Neural progenitor cell (in vitro differentiated cells): ENCODE measurements at regions not wholly inside any gene's neighbourhood (a gene's known extent, or its start where the extent isn't known, plus 50 kb on each side); places are given as distances from the start of the nearest gene placed in this dataset.

Experiments
- DNase-seq: peaks from one replicate; pipeline ENCODE4 v3.0.0-alpha.2; 2016; ENCODE audit warnings: low spot score
- H2AFZ ChIP-seq: fragments of 200-600 bp; sonication (generic); replicated peaks from 2 replicates; pipeline ENCODE4 v1.6.1; 2016; ENCODE audit warnings: antibody characterized with exemption
- H3F3A ChIP-seq: fragments of 200-600 bp; sonication (generic); 2 replicates; pipeline ENCODE4 v1.6.1; 2016; ENCODE audit warnings: antibody characterized with exemption, low read depth
- H3K27ac ChIP-seq: fragments of 200-600 bp; sonication (generic); 2 replicates; pipeline ENCODE4 v1.5.1; 2016; ENCODE audit warnings: mild to moderate bottlenecking
- H3K27me3 ChIP-seq: fragments of 200-600 bp; sonication (generic); 2 replicates; pipeline ENCODE4 v1.6.1; 2016; ENCODE audit warnings: mild to moderate bottlenecking, moderate library complexity
- H3K36me3 ChIP-seq: fragments of 200-600 bp; sonication (generic); 2 replicates; pipeline ENCODE4 v1.5.1; 2016
- H3K4me1 ChIP-seq: fragments of 200-600 bp; sonication (generic); 2 replicates; pipeline ENCODE4 v1.6.1; 2016; ENCODE audit warnings: mixed run types
- H3K4me2 ChIP-seq: fragments of 200-600 bp; sonication (generic); 2 replicates; pipeline ENCODE4 v1.6.1; 2016
- H3K4me3 ChIP-seq: fragments of 200-600 bp; sonication (generic); 2 replicates; pipeline ENCODE4 v1.5.1; 2016
- H3K79me2 ChIP-seq: fragments of 200-600 bp; sonication (generic); 2 replicates; pipeline ENCODE4 v1.6.1; 2016; ENCODE audit warnings: low read depth
- H3K9ac ChIP-seq: fragments of 200-600 bp; sonication (generic); 2 replicates; pipeline ENCODE4 v1.6.1; 2016
- H3K9me3 ChIP-seq: fragments of 200-600 bp; sonication (generic); 2 replicates; pipeline ENCODE4 v1.5.1; 2016; ENCODE audit warnings: low read depth
- H4K20me1 ChIP-seq: fragments of 200-600 bp; sonication (generic); 2 replicates; pipeline ENCODE4 v1.6.1; 2016; ENCODE audit warnings: low read depth
- H3K27ac Mint-ChIP-seq: 3 replicates; pipeline ENCODE4 v1.8.0; 2021; ENCODE audit warnings: mixed read lengths
- H3K27me3 Mint-ChIP-seq: 2 replicates; pipeline ENCODE4 v1.8.0; 2022; ENCODE audit warnings: low read depth, mild to moderate bottlenecking, inconsistent platforms, moderate library complexity, mixed read lengths; ENCODE audit not compliant: insufficient read depth
- H3K36me3 Mint-ChIP-seq: 3 replicates; pipeline ENCODE4 v1.8.0; 2021; ENCODE audit warnings: mixed read lengths
- H3K4me1 Mint-ChIP-seq: 3 replicates; pipeline ENCODE4 v1.8.0; 2021; ENCODE audit warnings: mixed read lengths
- H3K4me3 Mint-ChIP-seq: 3 replicates; pipeline ENCODE4 v1.8.0; 2021; ENCODE audit warnings: mild to moderate bottlenecking, moderate library complexity, mixed read lengths
- H3K9me3 Mint-ChIP-seq: 3 replicates; pipeline ENCODE4 v1.8.0; 2020; ENCODE audit warnings: mixed read lengths
- EZH2 ChIP-seq: fragments of 200-600 bp; sonication (generic); IDR thresholded peaks from 2 replicates; pipeline ENCODE4 v1.6.1; 2017; ENCODE audit warnings: antibody characterized with exemption, mild to moderate bottlenecking, moderate library complexity
- EZH2phosphoT487 ChIP-seq: fragments of 200-600 bp; sonication (generic); IDR thresholded peaks from 2 replicates; pipeline ENCODE4 v1.6.1; 2017; ENCODE audit warnings: antibody characterized with exemption
- TF ChIP-seq, protein P1 (sequence below): fragments of 200-600 bp; sonication (generic); IDR thresholded peaks from 2 replicates; pipeline ENCODE4 v1.5.1; 2017; ENCODE audit warnings: antibody characterized with exemption, mild to moderate bottlenecking

DNA sequence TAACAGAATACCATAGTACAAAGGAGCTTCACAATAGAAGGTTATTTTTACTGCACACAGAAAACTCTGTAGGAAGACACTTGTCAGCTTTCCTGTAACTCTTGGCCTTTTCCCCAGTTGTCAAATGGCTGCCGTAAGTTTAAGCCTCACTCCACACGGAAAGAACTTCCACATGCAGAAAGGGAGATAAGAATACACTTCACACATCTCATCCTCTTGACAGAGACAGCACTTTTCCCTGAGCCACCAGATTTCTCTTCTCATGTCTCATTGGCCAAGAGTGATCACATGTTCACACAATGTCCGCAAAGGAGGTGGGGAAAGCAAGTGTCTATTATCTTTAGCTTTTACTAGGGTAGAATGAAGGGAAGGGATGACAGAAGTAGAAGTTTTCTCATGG is 540.7 kb downstream of the HAO1 start:
- no peak overlapping the region for H3K4me3 Mint-ChIP-seq
- no peak for DNase-seq
- H3K4me1 Mint-ChIP-seq: peaks cover 7% of the 10 kb centered on the region
- Histone ChIP-seq H2AFZ (peak overlapping the region; percentile 89), H3K4me1 (peaks cover 4% of the 10 kb centered on the region), H3K79me2 (no peaks in the 10 kb centered on the region), H3F3A (no peaks in the 10 kb centered on the region), H3K36me3 (no peaks in the 10 kb centered on the region), H4K20me1 (no peaks in the 10 kb centered on the region), H3K27ac (no peak overlapping the region), H3K9me3 (no peaks in the 10 kb centered on the region), H3K9ac (no peak overlapping the region), H3K4me3 (no peak overlapping the region), H3K27me3 (no peaks in the 10 kb centered on the region), H3K4me2 (no peak overlapping the region)
- H3K36me3 Mint-ChIP-seq: no peaks in the 10 kb centered on the region
- TF ChIP-seq, protein P1, sequence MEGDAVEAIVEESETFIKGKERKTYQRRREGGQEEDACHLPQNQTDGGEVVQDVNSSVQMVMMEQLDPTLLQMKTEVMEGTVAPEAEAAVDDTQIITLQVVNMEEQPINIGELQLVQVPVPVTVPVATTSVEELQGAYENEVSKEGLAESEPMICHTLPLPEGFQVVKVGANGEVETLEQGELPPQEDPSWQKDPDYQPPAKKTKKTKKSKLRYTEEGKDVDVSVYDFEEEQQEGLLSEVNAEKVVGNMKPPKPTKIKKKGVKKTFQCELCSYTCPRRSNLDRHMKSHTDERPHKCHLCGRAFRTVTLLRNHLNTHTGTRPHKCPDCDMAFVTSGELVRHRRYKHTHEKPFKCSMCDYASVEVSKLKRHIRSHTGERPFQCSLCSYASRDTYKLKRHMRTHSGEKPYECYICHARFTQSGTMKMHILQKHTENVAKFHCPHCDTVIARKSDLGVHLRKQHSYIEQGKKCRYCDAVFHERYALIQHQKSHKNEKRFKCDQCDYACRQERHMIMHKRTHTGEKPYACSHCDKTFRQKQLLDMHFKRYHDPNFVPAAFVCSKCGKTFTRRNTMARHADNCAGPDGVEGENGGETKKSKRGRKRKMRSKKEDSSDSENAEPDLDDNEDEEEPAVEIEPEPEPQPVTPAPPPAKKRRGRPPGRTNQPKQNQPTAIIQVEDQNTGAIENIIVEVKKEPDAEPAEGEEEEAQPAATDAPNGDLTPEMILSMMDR: no peak
- TF ChIP-seq EZH2phosphoT487: no peak
- no peak for TF ChIP-seq EZH2
- H3K9me3 Mint-ChIP-seq: peaks cover 6% of the 10 kb centered on the region
- H3K27ac Mint-ChIP-seq: no peak overlapping the region
- H3K27me3 Mint-ChIP-seq: peaks cover 4% of the 10 kb centered on the region

- Histone ChIP-seq H4K20me1 (no peaks in the 10 kb centered on the region), H3K27ac (no peak overlapping the region), H3K4me2 (no peak overlapping the region), H2AFZ (no peak overlapping the region), H3K79me2 (no peaks in the 10 kb centered on the region), H3K36me3 (no peaks in the 10 kb centered on the region), H3K4me3 (no peak overlapping the region), H3K4me1 (no peaks in the 10 kb centered on the region), H3K9me3 (no peaks in the 10 kb centered on the region), H3F3A (no peaks in the 10 kb centered on the region), H3K9ac (no peak overlapping the region), H3K27me3 (no peaks in the 10 kb centered on the region)
- H3K9me3 Mint-ChIP-seq: peaks cover 2% of the 10 kb centered on the region
- no peak for DNase-seq
- H3K27ac Mint-ChIP-seq: no peak overlapping the region
- H3K4me3 Mint-ChIP-seq: no peak overlapping the region
- H3K4me1 Mint-ChIP-seq: peaks cover 8% of the 10 kb centered on the region
- H3K36me3 Mint-ChIP-seq: no peaks in the 10 kb centered on the region
- H3K27me3 Mint-ChIP-seq: peaks cover 2% of the 10 kb centered on the region
- TF ChIP-seq EZH2phosphoT487: no peak
- TF ChIP-seq EZH2: no peak
- TF ChIP-seq, protein P1: no peak
These were observed 533.6 kb downstream of the HAO1 start for GRCh38 chr20:7406671-7407070.

DNA sequence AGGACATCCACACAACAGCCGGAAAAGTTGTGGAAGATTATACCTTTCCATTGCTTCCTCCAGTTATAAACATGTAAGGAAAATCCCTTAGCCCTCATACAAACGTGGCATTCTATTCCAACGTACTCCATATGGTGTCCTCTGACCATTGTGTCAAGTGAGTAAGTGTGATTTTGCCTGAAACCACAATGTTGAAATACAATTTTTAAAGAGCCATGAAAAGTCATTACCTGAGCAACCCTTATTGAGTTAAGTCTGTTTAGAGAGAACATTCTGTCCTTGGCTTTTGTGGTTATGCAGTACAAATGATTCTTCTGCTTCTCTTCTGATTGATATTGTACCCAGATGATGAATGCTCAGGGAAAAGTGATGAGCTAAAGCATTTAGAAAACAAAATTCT is 530.1 kb downstream of the HAO1 start:
- no peaks in the 10 kb centered on the region for H4K20me1 ChIP-seq
- H3K9ac ChIP-seq: no peak overlapping the region
- no peaks in the 10 kb centered on the region for H3K79me2 ChIP-seq
- TF ChIP-seq EZH2phosphoT487 (no peak), EZH2 (no peak)
- TF ChIP-seq, protein P1: no peak
- H3F3A ChIP-seq: no peaks in the 10 kb centered on the region
- H3K36me3 Mint-ChIP-seq: no peaks in the 10 kb centered on the region
- no peak overlapping the region for H3K4me3 ChIP-seq
- H3K27me3 Mint-ChIP-seq: no peaks in the 10 kb centered on the region
- no peak overlapping the region for H3K27ac ChIP-seq
- H3K9me3 ChIP-seq: no peaks in the 10 kb centered on the region
- no peak overlapping the region for H3K4me2 ChIP-seq
- H3K4me1 Mint-ChIP-seq: peaks cover 30% of the 10 kb centered on the region
- DNase-seq: no peak
- no peaks in the 10 kb centered on the region for H3K27me3 ChIP-seq
- peak overlapping the region; percentile 45 for H2AFZ ChIP-seq
- no peak overlapping the region for H3K4me3 Mint-ChIP-seq
- no peaks in the 10 kb centered on the region for H3K4me1 ChIP-seq
- no peak overlapping the region for H3K27ac Mint-ChIP-seq
- no peaks in the 10 kb centered on the region for H3K9me3 Mint-ChIP-seq
- no peaks in the 10 kb centered on the region for H3K36me3 ChIP-seq
